ENCODE measurements at regions not wholly inside any gene's neighbourhood (a gene's known extent, or its start where the extent isn't known, plus 50 kb on each side); places are given as distances from the start of the nearest gene placed in this dataset.
"Not testable (repeated sequence)": the region's sequence is repeated elsewhere in the genome, so short reads cannot be mapped to it uniquely, and the experiment has no call there.

- DNase-seq: peak in 6 of 42 donors; percentile 2 to 44 (median 16)
- intact Hi-C loops (cut with DNase I): no loop called here
Measured at GRCh38 chr6:121780325-121781321, 345.2 kb downstream of the GJA1 start.

GRCh38 chr6:121791396-121792315, 356.2 kb downstream of the GJA1 start:
- intact Hi-C loops (cut with DNase I): no loop called here
- no peak for DNase-seq

GRCh38 chr6:121794630-121795029, 359.2 kb downstream of the GJA1 start:
- intact Hi-C loops (cut with DNase I): no loop called here
- no peak for DNase-seq

- intact Hi-C loops (cut with DNase I); DNase-seq: not testable (repeated sequence)
Measured at GRCh38 chr6:121797598-121797997, 362.2 kb downstream of the GJA1 start.

GRCh38 chr6:121798126-121798525, 362.7 kb downstream of the GJA1 start:
- DNase-seq; intact Hi-C loops (cut with DNase I): not testable (repeated sequence)

- intact Hi-C loops (cut with DNase I): no loop called here
- DNase-seq: no peak
Measured at GRCh38 chr6:121799574-121799973, 364.1 kb downstream of the GJA1 start.

- intact Hi-C loops (cut with DNase I): no loop called here
- no peak for DNase-seq
Measured at GRCh38 chr6:121800047-121800446, 364.6 kb downstream of the GJA1 start.

GRCh38 chr6:121806116-121806515, 370.7 kb downstream of the GJA1 start:
- DNase-seq: no peak
- intact Hi-C loops (cut with DNase I): no loop called here

- no peak for DNase-seq
- intact Hi-C loops (cut with DNase I): no loop called here
Measured at GRCh38 chr6:121809211-121809610, 373.8 kb downstream of the GJA1 start.

- DNase-seq: no peak
- intact Hi-C loops (cut with DNase I): no loop called here
Measured at GRCh38 chr6:121810158-121811032, 374.9 kb downstream of the GJA1 start.

- DNase-seq: no peak
- intact Hi-C loops (cut with DNase I): no loop called here
Measured at GRCh38 chr6:121811106-121811505, 375.7 kb downstream of the GJA1 start.

GRCh38 chr6:121816361-121816760, 380.9 kb downstream of the GJA1 start:
- no peak for DNase-seq
- intact Hi-C loops (cut with DNase I): no loop called here

- intact Hi-C loops (cut with DNase I): no loop called here
Measured at GRCh38 chr6:121816906-121817540, 381.6 kb downstream of the GJA1 start.

GRCh38 chr6:121823437-121823851, 388.0 kb downstream of the GJA1 start:
- DNase-seq: no peak
- intact Hi-C loops (cut with DNase I): no loop called here

More at GRCh38 chr6:121816906-121817540, 381.6 kb downstream of the GJA1 start:
- no peak for DNase-seq

GRCh38 chr6:121826156-121826810, 390.8 kb downstream of the GJA1 start:
- peak in 5 of 42 donors; percentile 7 to 40 (median 14) for DNase-seq
- intact Hi-C loops (cut with DNase I): no loop called here

- intact Hi-C loops (cut with DNase I): no loop called here
- DNase-seq: no peak
Measured at GRCh38 chr6:121828146-121828886, 392.9 kb downstream of the GJA1 start.

GRCh38 chr6:121830736-121831135, 395.3 kb downstream of the GJA1 start:
- DNase-seq: no peak
- intact Hi-C loops (cut with DNase I): no loop called here

Measured in head of caudate nucleus (tissue), 42 donors.